ENCODE measurements at regions not wholly inside any gene's neighbourhood (a gene's known extent, or its start where the extent isn't known, plus 50 kb on each side); places are given as distances from the start of the nearest gene placed in this dataset.

DNA sequence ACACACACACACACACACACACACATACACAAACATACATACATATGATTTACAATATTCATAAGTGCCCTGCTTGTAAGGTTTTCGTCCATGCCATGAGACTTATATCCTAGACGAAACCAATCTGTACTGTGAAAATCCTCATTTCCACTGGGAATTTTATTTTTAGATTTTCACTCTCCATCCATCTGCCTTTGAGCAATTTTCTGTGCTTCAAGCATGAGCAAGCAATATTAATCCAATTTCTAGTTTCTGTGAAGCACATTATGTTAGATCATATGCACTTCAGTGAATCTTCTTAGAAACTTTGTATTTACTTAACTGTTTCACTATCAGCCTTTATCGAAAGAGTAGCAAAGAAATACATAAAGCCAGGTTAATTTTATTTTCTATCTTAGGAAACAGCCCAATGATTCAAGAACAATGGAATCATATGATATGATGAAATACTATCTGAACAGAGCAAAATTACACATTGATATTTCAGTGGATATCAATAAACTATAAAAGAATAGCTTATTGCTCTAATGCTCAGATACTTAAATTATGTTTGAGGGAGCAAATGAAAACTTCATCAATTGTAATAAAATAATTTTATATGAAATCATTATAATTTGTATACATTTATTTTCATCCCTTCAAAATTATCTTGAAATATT lies 1100.7 kb upstream of the MIR17HG start:
- TF ChIP-seq, protein P1, sequence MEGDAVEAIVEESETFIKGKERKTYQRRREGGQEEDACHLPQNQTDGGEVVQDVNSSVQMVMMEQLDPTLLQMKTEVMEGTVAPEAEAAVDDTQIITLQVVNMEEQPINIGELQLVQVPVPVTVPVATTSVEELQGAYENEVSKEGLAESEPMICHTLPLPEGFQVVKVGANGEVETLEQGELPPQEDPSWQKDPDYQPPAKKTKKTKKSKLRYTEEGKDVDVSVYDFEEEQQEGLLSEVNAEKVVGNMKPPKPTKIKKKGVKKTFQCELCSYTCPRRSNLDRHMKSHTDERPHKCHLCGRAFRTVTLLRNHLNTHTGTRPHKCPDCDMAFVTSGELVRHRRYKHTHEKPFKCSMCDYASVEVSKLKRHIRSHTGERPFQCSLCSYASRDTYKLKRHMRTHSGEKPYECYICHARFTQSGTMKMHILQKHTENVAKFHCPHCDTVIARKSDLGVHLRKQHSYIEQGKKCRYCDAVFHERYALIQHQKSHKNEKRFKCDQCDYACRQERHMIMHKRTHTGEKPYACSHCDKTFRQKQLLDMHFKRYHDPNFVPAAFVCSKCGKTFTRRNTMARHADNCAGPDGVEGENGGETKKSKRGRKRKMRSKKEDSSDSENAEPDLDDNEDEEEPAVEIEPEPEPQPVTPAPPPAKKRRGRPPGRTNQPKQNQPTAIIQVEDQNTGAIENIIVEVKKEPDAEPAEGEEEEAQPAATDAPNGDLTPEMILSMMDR (IDR thresholded peaks at IDR 0.05) = no peak
- Histone ChIP-seq H3K4me1 (ENCODE audit: low read depth) (no peaks in the 10 kb centered on the region), H3K9me3 (no peaks in the 10 kb centered on the region), H3K36me3 (ENCODE audit: low read depth) (no peaks in the 10 kb centered on the region), H3K4me3 (no peak overlapping the region)
- no peak for DNase-seq
- intact Hi-C loops (cut with DNase I, micrococcal nuclease) = no loop called here
- ATAC-seq = no peak

DNA sequence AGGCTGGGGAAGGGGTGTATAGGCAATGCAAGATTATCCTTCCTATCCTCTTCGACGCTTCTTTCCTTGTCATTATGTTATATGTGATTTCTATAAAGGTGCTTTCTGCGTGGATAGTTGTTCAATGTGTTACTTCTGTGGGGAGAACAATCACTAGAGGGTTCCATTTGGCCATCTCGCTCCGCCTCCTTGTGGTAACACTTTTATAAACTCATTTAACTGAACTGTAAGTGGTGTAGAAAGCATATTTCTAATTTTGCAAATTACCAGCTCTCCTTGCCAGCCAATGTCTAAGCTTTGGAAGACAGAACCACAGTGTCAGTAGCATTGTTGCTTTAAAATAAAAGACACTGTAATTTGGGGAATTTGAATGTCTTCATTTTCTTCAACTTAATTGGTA lies 1093.7 kb upstream of the MIR17HG start:
- TF ChIP-seq, protein P1 (IDR thresholded peaks at IDR 0.05) = no peak
- DNase-seq = no peak
- no peak for ATAC-seq
- H3K4me3 ChIP-seq = no peak overlapping the region
- H3K9me3 ChIP-seq = no peaks in the 10 kb centered on the region
- intact Hi-C loops (cut with DNase I, micrococcal nuclease) = no loop called here
- H3K4me1 ChIP-seq (ENCODE audit: low read depth) = no peaks in the 10 kb centered on the region
- H3K36me3 ChIP-seq (ENCODE audit: low read depth) = no peaks in the 10 kb centered on the region

DNA sequence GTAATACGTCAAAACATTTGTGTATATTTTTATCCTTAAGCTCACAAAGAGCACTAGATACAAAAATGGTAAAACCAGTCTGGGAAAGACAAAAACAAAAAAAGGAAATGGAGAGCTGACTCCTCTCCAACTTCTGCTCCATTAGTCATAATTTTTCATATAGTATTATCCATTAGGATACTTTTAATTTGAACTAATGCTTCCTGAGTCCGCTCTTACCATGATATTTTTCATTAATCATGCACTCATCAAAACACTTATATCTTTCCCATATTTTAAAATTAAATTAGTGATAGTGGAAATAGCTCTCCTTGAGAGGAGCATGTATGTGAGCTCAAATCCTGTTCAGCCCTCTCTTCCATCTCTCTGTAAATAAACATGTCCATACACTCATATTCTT lies 1093.0 kb upstream of the MIR17HG start:
- H3K9me3 ChIP-seq = no peaks in the 10 kb centered on the region
- intact Hi-C loops (cut with DNase I, micrococcal nuclease) = no loop called here
- no peaks in the 10 kb centered on the region for H3K4me1 ChIP-seq (ENCODE audit: low read depth)
- DNase-seq (no peak), ATAC-seq (no peak)
- no peaks in the 10 kb centered on the region for H3K36me3 ChIP-seq (ENCODE audit: low read depth)
- no peak overlapping the region for H3K4me3 ChIP-seq
- TF ChIP-seq, protein P1 (IDR thresholded peaks at IDR 0.05) = no peak

DNA sequence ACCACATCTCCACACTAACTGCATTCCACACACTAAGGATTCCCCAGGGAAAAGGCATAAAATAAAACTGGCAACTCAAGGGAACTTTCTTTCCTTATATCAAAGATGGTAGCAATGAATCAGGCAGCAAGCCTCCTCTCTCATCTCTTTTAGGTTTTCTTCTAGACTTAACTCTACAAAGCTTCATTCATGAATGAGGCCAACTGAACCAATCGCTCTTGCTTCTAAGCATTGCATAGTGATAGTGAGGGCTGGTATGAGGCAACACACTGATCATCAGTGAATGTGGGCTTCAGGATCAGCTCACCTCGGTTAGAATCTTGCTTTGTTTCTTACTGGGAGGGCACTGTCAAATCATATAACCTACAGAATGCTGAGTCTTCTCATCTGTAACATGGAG lies 1090.7 kb upstream of the MIR17HG start:
- H3K4me1 ChIP-seq (ENCODE audit: low read depth) = no peaks in the 10 kb centered on the region
- no peaks in the 10 kb centered on the region for H3K36me3 ChIP-seq (ENCODE audit: low read depth)
- intact Hi-C loops (cut with DNase I, micrococcal nuclease) = no loop called here
- DNase-seq (no peak), ATAC-seq (no peak)
- no peaks in the 10 kb centered on the region for H3K9me3 ChIP-seq
- no peak overlapping the region for H3K4me3 ChIP-seq
- TF ChIP-seq, protein P1 (IDR thresholded peaks at IDR 0.05) = no peak

DNA sequence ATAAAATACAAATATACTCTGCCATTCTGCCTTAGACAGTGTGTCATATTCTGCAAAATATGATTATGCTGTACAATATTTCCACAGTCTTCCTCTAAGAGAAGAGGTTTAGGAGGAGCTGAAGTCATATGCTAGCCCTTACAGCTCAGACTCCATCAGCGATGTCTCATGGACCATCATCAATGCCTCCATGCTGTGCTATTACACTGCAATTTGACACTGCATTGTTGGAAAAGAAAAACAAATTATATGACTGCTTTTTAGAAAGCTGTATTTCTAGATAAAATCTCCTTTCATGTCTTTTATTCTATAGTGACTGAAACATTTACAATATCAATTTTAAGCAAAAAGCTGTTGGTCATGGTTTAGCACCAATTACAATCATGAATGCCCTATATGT lies 1089.4 kb upstream of the MIR17HG start:
- no peak overlapping the region for H3K4me3 ChIP-seq
- intact Hi-C loops (cut with DNase I, micrococcal nuclease) = no loop called here
- TF ChIP-seq, protein P1 (IDR thresholded peaks at IDR 0.05) = no peak
- DNase-seq = no peak
- H3K36me3 ChIP-seq (ENCODE audit: low read depth) = no peaks in the 10 kb centered on the region
- no peak for ATAC-seq
- H3K4me1 ChIP-seq (ENCODE audit: low read depth) = no peaks in the 10 kb centered on the region
- no peaks in the 10 kb centered on the region for H3K9me3 ChIP-seq

DNA sequence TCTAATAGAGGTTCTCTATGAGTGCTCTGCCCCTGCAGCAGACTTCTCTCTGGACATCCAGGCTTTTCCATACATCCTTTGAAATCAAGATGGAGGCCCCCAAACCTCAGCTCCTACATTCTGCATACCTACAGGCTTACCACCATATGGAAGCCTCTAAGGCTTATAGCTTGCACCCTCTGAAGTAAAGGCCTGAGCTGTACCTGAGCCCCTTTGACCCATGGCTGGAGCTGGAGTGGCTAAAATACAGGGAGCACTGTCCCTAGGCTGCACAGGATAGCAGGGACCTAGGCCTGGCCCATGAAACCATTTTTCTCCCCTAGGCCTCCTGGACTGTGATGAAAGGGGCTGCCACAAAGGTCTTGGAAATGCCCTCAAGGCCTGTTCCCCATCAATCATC lies 1086.1 kb upstream of the MIR17HG start:
- ATAC-seq (no peak), DNase-seq (no peak)
- TF ChIP-seq, protein P1 (IDR thresholded peaks at IDR 0.05) = no peak
- no peaks in the 10 kb centered on the region for H3K9me3 ChIP-seq
- no peak overlapping the region for H3K4me3 ChIP-seq
- intact Hi-C loops (cut with DNase I, micrococcal nuclease) = no loop called here
- H3K4me1 ChIP-seq (ENCODE audit: low read depth) = no peaks in the 10 kb centered on the region
- no peaks in the 10 kb centered on the region for H3K36me3 ChIP-seq (ENCODE audit: low read depth)
